SU-DHL-6 (cell line): ENCODE measurements at regions not wholly inside any gene's neighbourhood (a gene's known extent, or its start where the extent isn't known, plus 50 kb on each side); places are given as distances from the start of the nearest gene placed in this dataset.

Experiments used
- EZH2phosphoT487 ChIP-seq: fragments of 200-600 bp; sonication (generic), shearing (Covaris generic); conservative IDR thresholded peaks from 2 replicates; pipeline ENCODE4 v1.6.1; 2018; ENCODE audit warnings: mild to moderate bottlenecking, antibody characterized with exemption, low read length, moderate library complexity, mixed read lengths
- TF ChIP-seq, protein P1 (sequence below): fragments of 200-600 bp; sonication (generic); IDR thresholded peaks from one replicate; pipeline ENCODE4 v1.5.1; 2017; ENCODE audit warnings: antibody characterized with exemption, mild to moderate bottlenecking, low read length, moderate library complexity; ENCODE audit not compliant: insufficient read depth, poor library complexity, severe bottlenecking

DNA sequence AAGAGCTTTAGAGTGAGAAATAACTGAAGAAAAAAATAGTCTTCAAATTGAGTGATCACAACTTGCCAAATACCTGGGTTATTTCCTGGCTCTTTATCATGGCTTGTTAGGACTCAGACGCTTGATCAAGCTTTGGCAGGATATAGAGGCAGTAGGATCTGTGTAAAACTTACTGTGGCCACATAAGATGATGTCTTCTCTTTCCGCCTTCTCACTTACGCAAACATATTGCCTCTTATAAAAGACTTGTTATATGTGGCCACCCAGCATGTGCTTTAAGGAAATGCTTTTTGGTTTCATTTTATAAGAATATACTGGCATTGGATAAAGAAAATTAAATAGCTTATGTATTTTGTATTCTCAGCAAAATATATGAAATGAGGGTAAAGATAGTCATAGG is 101.8 kb upstream of the AKIRIN2 start:
- TF ChIP-seq, protein P1, sequence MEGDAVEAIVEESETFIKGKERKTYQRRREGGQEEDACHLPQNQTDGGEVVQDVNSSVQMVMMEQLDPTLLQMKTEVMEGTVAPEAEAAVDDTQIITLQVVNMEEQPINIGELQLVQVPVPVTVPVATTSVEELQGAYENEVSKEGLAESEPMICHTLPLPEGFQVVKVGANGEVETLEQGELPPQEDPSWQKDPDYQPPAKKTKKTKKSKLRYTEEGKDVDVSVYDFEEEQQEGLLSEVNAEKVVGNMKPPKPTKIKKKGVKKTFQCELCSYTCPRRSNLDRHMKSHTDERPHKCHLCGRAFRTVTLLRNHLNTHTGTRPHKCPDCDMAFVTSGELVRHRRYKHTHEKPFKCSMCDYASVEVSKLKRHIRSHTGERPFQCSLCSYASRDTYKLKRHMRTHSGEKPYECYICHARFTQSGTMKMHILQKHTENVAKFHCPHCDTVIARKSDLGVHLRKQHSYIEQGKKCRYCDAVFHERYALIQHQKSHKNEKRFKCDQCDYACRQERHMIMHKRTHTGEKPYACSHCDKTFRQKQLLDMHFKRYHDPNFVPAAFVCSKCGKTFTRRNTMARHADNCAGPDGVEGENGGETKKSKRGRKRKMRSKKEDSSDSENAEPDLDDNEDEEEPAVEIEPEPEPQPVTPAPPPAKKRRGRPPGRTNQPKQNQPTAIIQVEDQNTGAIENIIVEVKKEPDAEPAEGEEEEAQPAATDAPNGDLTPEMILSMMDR: no peak
- TF ChIP-seq EZH2phosphoT487: no peak
